Peyer's patch (tissue), 4 donors: ENCODE measurements at regions not wholly inside any gene's neighbourhood (a gene's known extent, or its start where the extent isn't known, plus 50 kb on each side); places are given as distances from the start of the nearest gene placed in this dataset.

ENCODE experiments used
- DNase-seq, 3 donors: peaks; one replicate each; pipeline ENCODE4 v3.0.0-alpha.2; 2017 to 2019
- H3K27ac ChIP-seq, 4 donors: fragments of 200-600 bp; sonication (generic); one replicate each; pipeline ENCODE4 v1.5.1; 2016 to 2019
- H3K27me3 ChIP-seq, 2 donors: fragments of 200-600 bp; sonication (generic); one replicate each; pipeline ENCODE4 v1.5.1; 2019
- H3K36me3 ChIP-seq, 3 donors: fragments of 200-600 bp; sonication (generic); one replicate each; pipeline ENCODE4 v1.5.1; 2016 to 2019
- H3K4me1 ChIP-seq, 4 donors: fragments of 200-600 bp; sonication (generic); one replicate each; pipeline ENCODE4 v1.5.1; 2016 to 2019
- H3K4me3 ChIP-seq, 4 donors: fragments of 200-600 bp; sonication (generic); 1 replicate in 3 of 4; 2 replicates in 1 of 4; pipeline ENCODE4 v1.5.1; 2016 to 2019; ENCODE audit warnings: mild to moderate bottlenecking in 1 of 4
- H3K9me3 ChIP-seq, 4 donors: fragments of 200-600 bp; sonication (generic); one replicate each; pipeline ENCODE4 v1.5.1; 2016 to 2019; ENCODE audit warnings: mild to moderate bottlenecking in 1 of 4
- POLR2A ChIP-seq, 2 donors: fragments of 450-650 bp; IDR thresholded peaks; one replicate each; pipeline ENCODE4 v1.5.1; 2017; ENCODE audit warnings: antibody characterized with exemption in 2 of 2, mild to moderate bottlenecking in 2 of 2, moderate library complexity in 2 of 2
- TF ChIP-seq, protein P1 (sequence below), 6 experiments: fragments of 450-650 bp in 4 of 6; fragments of 200-600 bp in 2 of 6; sonication (generic) in 1 of 6; IDR thresholded peaks; one replicate each; pipeline ENCODE4 v1.5.1; 2017 to 2019; ENCODE audit warnings: antibody characterized with exemption in 6 of 6, mild to moderate bottlenecking in 3 of 6, moderate library complexity in 1 of 6

DNA sequence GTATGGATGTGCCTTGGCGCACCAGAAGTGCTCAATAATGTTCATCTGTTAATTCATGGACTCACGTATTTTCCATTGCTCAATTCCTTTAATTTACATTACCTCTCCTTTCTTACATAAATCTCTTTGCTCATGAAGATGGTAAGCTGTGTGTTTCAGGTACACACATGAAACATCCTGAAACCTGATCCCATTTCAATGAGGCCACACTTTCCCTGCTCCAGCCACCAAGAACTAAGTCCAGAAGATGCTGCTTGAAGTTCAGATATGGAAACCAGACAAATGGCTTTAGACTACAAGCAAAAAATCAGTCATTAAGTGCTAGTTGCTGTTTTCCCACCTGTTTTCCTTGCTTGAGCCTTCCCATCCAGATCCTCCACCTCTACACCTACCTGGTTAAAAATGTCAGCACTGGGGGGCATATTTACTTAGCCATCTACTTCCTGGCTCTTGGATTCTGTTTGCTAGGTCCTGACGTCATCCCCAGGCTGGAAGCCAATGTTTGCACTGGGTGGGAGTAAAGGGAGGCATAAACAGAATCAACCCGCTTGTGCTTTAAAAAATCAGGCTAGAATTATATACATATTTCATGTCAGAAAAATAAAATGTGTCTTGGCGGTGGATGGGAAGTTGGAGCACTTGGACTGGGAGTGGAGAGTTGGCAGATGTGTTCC is 309.7 kb downstream of the OSR1 start:
- TF ChIP-seq, protein P1, sequence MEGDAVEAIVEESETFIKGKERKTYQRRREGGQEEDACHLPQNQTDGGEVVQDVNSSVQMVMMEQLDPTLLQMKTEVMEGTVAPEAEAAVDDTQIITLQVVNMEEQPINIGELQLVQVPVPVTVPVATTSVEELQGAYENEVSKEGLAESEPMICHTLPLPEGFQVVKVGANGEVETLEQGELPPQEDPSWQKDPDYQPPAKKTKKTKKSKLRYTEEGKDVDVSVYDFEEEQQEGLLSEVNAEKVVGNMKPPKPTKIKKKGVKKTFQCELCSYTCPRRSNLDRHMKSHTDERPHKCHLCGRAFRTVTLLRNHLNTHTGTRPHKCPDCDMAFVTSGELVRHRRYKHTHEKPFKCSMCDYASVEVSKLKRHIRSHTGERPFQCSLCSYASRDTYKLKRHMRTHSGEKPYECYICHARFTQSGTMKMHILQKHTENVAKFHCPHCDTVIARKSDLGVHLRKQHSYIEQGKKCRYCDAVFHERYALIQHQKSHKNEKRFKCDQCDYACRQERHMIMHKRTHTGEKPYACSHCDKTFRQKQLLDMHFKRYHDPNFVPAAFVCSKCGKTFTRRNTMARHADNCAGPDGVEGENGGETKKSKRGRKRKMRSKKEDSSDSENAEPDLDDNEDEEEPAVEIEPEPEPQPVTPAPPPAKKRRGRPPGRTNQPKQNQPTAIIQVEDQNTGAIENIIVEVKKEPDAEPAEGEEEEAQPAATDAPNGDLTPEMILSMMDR (IDR thresholded peaks at IDR 0.05) = no peak
- no peak for TF ChIP-seq POLR2A (IDR thresholded peaks at IDR 0.05)
- Histone ChIP-seq H3K36me3 (no peaks in the 10 kb centered on the region), H3K9me3 (no peaks in the 10 kb centered on the region), H3K27me3 (no peaks in the 10 kb centered on the region), H3K27ac (no peak overlapping the region), H3K4me3 (no peak overlapping the region), H3K4me1 (no peaks in the 10 kb centered on the region)
- DNase-seq = no peak

DNA sequence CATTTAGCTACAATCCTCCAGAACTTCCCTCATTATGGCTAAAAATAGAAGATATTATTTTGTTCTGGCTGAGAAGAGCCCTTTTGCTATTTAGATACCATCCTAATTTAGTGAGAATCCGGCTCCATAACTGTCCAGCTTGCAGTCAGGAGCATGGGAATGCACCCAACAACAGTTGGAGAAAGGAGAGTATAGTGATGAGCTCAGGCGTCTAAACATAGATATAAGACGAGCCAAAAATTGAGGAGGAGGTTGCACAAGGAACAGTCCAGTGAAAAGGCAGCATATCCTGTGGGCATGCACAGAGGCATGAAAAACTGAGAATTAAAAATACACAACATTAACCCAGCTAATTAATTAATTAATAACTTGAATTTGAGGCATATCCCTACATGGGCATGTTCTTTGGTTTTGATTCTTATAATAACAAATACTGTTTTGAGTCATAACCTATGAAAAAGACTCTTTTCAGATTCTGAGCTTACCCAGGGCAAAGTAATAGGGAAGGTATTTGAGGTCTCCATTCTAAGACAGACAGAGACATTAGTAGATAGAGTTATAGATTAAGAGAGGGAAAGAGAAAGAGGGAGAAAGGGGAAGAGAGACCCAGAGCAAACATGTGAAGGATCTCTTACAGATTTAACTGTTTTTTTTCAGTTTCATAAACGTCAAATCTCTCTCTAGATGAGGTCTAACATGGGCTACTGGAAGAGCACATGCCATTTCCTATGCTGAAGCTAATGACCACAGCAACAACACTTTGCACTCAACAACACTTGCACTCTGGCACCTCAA is 311.2 kb downstream of the OSR1 start:
- Histone ChIP-seq H3K36me3 (no peaks in the 10 kb centered on the region), H3K27me3 (no peaks in the 10 kb centered on the region), H3K9me3 (no peaks in the 10 kb centered on the region), H3K4me1 (no peaks in the 10 kb centered on the region), H3K27ac (peak overlapping the region in 1 of 4 donors; percentile 5), H3K4me3 (no peak overlapping the region)
- TF ChIP-seq POLR2A (IDR thresholded peaks at IDR 0.05) = no peak
- TF ChIP-seq, protein P1 (IDR thresholded peaks at IDR 0.05) = no peak
- no peak for DNase-seq

DNA sequence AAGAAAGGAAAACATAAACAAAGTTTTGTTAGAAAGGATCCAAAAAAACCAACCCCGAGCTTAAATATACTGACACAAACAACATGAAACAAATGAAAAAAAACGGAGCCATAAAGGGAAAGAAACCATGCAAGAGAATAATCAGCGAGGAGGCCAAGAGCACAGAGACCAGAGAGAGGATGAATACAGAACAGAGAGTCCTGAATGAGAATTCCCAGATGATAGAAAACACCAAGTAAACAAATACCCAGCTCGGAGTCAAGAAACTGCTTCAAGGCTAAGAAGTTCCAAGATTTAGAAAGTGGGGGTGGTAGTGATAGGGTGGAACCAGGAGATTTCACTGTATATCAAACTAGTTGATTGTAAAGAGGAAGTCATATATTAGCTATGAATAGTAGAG is 313.3 kb downstream of the OSR1 start:
- H3K27ac ChIP-seq = no peak overlapping the region

DNA sequence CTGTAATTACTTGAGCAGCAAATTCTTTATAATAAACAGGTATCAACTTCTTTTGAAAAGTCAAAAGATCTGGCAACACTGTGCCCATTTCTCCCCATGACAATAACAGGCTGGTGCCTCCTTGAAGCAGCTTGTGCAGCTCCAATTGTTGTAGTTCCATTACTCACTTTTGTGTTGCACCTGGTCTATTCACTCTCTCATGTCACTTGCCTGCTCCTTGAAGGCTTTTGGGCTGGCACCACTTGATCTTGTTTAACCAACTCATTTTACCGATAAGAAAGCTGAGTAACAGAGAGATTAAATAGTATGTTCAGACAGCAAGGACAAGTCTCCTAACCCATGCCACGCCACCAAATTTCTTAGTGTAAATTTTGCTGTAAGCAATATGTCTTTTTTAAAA is 314.5 kb downstream of the OSR1 start:
- H3K36me3 ChIP-seq = no peaks in the 10 kb centered on the region
- TF ChIP-seq, protein P1 (IDR thresholded peaks at IDR 0.05) = no peak
- TF ChIP-seq POLR2A (IDR thresholded peaks at IDR 0.05) = no peak
- no peaks in the 10 kb centered on the region for H3K4me1 ChIP-seq
- H3K27me3 ChIP-seq = no peaks in the 10 kb centered on the region
- no peak overlapping the region for H3K4me3 ChIP-seq
- H3K9me3 ChIP-seq = no peaks in the 10 kb centered on the region
- no peak for DNase-seq
- no peak overlapping the region for H3K27ac ChIP-seq

More for the DNA sequence above, 313.3 kb downstream of the OSR1 start:
- H3K4me3 ChIP-seq = no peak overlapping the region
- no peaks in the 10 kb centered on the region for H3K36me3 ChIP-seq
- no peaks in the 10 kb centered on the region for H3K9me3 ChIP-seq
- no peaks in the 10 kb centered on the region for H3K27me3 ChIP-seq
- no peaks in the 10 kb centered on the region for H3K4me1 ChIP-seq
- no peak for TF ChIP-seq POLR2A (IDR thresholded peaks at IDR 0.05)
- TF ChIP-seq, protein P1 (IDR thresholded peaks at IDR 0.05) = no peak
- no peak for DNase-seq

DNA sequence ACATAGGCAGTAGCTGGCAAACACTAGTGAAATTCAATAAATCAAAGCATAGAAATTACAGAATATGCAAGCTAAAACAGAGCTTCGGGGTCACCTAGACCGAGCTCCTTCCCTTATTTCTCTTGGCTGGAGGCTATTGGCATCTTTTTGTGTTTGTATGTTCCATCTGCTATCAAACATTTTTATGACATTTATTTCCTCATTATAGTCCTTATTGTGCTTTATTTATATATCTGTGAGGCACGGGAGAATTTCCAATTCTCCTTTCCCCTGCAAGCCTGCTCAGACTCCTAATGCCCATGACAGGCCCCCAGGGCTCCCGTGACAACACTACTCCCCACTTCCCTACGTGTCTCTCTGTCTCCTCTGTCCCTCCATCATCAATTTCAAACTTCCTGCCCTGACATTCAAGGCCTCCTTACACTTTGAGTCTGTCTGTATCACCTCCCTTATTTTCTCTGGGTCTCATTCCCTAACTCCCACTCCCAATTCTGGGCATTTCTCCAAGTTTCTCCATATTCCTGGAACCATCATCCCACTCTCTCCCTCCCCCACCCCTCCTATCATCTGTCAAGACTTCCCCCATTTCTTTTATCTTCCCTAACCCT is 316.9 kb downstream of the OSR1 start:
- Histone ChIP-seq H3K27me3 (no peaks in the 10 kb centered on the region), H3K4me1 (no peaks in the 10 kb centered on the region), H3K36me3 (no peaks in the 10 kb centered on the region), H3K4me3 (no peak overlapping the region), H3K27ac (no peak overlapping the region), H3K9me3 (no peaks in the 10 kb centered on the region)
- TF ChIP-seq, protein P1 (IDR thresholded peaks at IDR 0.05) = no peak
- TF ChIP-seq POLR2A (IDR thresholded peaks at IDR 0.05) = no peak
- no peak for DNase-seq
